Fibroblast of lung (primary cell): ENCODE measurements at regions not wholly inside any gene's neighbourhood (a gene's known extent, or its start where the extent isn't known, plus 50 kb on each side); places are given as distances from the start of the nearest gene placed in this dataset.

ENCODE experiments used
- CTCF ChIP-seq, 2 donors: IDR thresholded peaks in 1 of 2; conservative IDR thresholded peaks in 1 of 2; 1 replicate in 1 of 2; 2 replicates in 1 of 2; pipeline ENCODE4 v1.5.1; 2011 to 2012; ENCODE audit warnings: low read length in 2 of 2, control low read depth in 1 of 2, inconsistent platforms in 1 of 2, low read depth in 1 of 2, mild to moderate bottlenecking in 1 of 2
- EZH2 ChIP-seq: IDR thresholded peaks from 2 replicates; pipeline ENCODE4 v1.5.1; 2012; ENCODE audit warnings: low read length, control low read depth, mild to moderate bottlenecking; ENCODE audit errors: missing control alignments

GRCh38 chr2:212864186-212864585 lies 287.2 kb downstream of the IKZF2 start:
- TF ChIP-seq CTCF (conservative IDR thresholded peaks at IDR 0.05 in 1 of 2, IDR thresholded peaks at IDR 0.05 in 1 of 2; ENCODE audit: low read depth in 1 of 2, low read length in 2 of 2) (no peak), EZH2 (no peak)
